ENCODE measurements at regions not wholly inside any gene's neighbourhood (a gene's known extent, or its start where the extent isn't known, plus 50 kb on each side); places are given as distances from the start of the nearest gene placed in this dataset.
A peak's percentile ranks its signal among the peaks of the same experiment; 100 is the strongest.

- Histone ChIP-seq H3K4me1 (ENCODE audit: control insufficient read depth, insufficient read depth, low read length) (peaks cover 9% of the 10 kb centered on the region; the same call in 1 of the 2 replicates), H3K27me3 (ENCODE audit: control insufficient read depth, insufficient read depth, low read length) (no peaks in the 10 kb centered on the region), H3K4me3 (ENCODE audit: low read depth, low read length) (no peak overlapping the region), H3K9ac (ENCODE audit: low read depth, low read length) (no peak overlapping the region), H3K36me3 (ENCODE audit: control insufficient read depth, insufficient read depth, low read length) (no peaks in the 10 kb centered on the region), H3K27ac (ENCODE audit: low read depth, low read length) (no peak overlapping the region), H3K9me3 (ENCODE audit: control insufficient read depth, insufficient read depth, low read length) (no peaks in the 10 kb centered on the region)
Observed at GRCh38 chr4:84058201-84058600, 440.9 kb downstream of the NKX6-1 start.

- Histone ChIP-seq H3K27me3 (ENCODE audit: control insufficient read depth, insufficient read depth, low read length) (no peaks in the 10 kb centered on the region), H3K9me3 (ENCODE audit: control insufficient read depth, insufficient read depth, low read length) (no peaks in the 10 kb centered on the region), H3K4me1 (ENCODE audit: control insufficient read depth, insufficient read depth, low read length) (peaks cover 31% of the 10 kb centered on the region), H3K9ac (ENCODE audit: low read depth, low read length) (no peak overlapping the region), H3K36me3 (ENCODE audit: control insufficient read depth, insufficient read depth, low read length) (no peaks in the 10 kb centered on the region), H3K27ac (ENCODE audit: low read depth, low read length) (peak overlapping the region; percentile 87), H3K4me3 (ENCODE audit: low read depth, low read length) (no peak overlapping the region)
Observed at GRCh38 chr4:84051639-84052038, 447.5 kb downstream of the NKX6-1 start.

GRCh38 chr4:84051089-84051488 lies 448.0 kb downstream of the NKX6-1 start:
- Histone ChIP-seq H3K27me3 (ENCODE audit: control insufficient read depth, insufficient read depth, low read length) (no peaks in the 10 kb centered on the region), H3K9ac (ENCODE audit: low read depth, low read length) (no peak overlapping the region), H3K4me3 (ENCODE audit: low read depth, low read length) (no peak overlapping the region), H3K9me3 (ENCODE audit: control insufficient read depth, insufficient read depth, low read length) (no peaks in the 10 kb centered on the region), H3K4me1 (ENCODE audit: control insufficient read depth, insufficient read depth, low read length) (peaks cover 31% of the 10 kb centered on the region), H3K36me3 (ENCODE audit: control insufficient read depth, insufficient read depth, low read length) (no peaks in the 10 kb centered on the region), H3K27ac (ENCODE audit: low read depth, low read length) (peak overlapping the region; percentile 87)

- Histone ChIP-seq H3K9me3 (ENCODE audit: control insufficient read depth, insufficient read depth, low read length) (no peaks in the 10 kb centered on the region), H3K36me3 (ENCODE audit: control insufficient read depth, insufficient read depth, low read length) (no peaks in the 10 kb centered on the region), H3K4me1 (ENCODE audit: control insufficient read depth, insufficient read depth, low read length) (peaks cover 31% of the 10 kb centered on the region), H3K9ac (ENCODE audit: low read depth, low read length) (no peak overlapping the region), H3K4me3 (ENCODE audit: low read depth, low read length) (no peak overlapping the region), H3K27me3 (ENCODE audit: control insufficient read depth, insufficient read depth, low read length) (no peaks in the 10 kb centered on the region), H3K27ac (ENCODE audit: low read depth, low read length) (peak overlapping the region; percentile 87)
Observed at GRCh38 chr4:84050015-84050414, 449.1 kb downstream of the NKX6-1 start.

GRCh38 chr4:84046551-84046950 lies 452.5 kb downstream of the NKX6-1 start:
- Histone ChIP-seq H3K27me3 (ENCODE audit: control insufficient read depth, insufficient read depth, low read length) (no peaks in the 10 kb centered on the region), H3K9me3 (ENCODE audit: control insufficient read depth, insufficient read depth, low read length) (no peaks in the 10 kb centered on the region), H3K36me3 (ENCODE audit: control insufficient read depth, insufficient read depth, low read length) (no peaks in the 10 kb centered on the region), H3K9ac (ENCODE audit: low read depth, low read length) (no peak overlapping the region), H3K4me3 (ENCODE audit: low read depth, low read length) (no peak overlapping the region), H3K4me1 (ENCODE audit: control insufficient read depth, insufficient read depth, low read length) (peaks cover 21% of the 10 kb centered on the region), H3K27ac (ENCODE audit: low read depth, low read length) (no peak overlapping the region)

- H3K36me3 ChIP-seq (ENCODE audit: control insufficient read depth, insufficient read depth, low read length), result no peaks in the 10 kb centered on the region
- H3K4me3 ChIP-seq (ENCODE audit: low read depth, low read length), result no peak overlapping the region
- no peak overlapping the region for H3K9ac ChIP-seq (ENCODE audit: low read depth, low read length)
- no peaks in the 10 kb centered on the region for H3K27me3 ChIP-seq (ENCODE audit: control insufficient read depth, insufficient read depth, low read length)
- H3K9me3 ChIP-seq (ENCODE audit: control insufficient read depth, insufficient read depth, low read length), result no peaks in the 10 kb centered on the region
- H3K4me1 ChIP-seq (ENCODE audit: control insufficient read depth, insufficient read depth, low read length), result no peaks in the 10 kb centered on the region
- H3K27ac ChIP-seq (ENCODE audit: low read depth, low read length), result no peak overlapping the region
Observed at GRCh38 chr4:84041426-84041825, 457.7 kb downstream of the NKX6-1 start.

- Histone ChIP-seq H3K27me3 (ENCODE audit: control insufficient read depth, insufficient read depth, low read length) (no peaks in the 10 kb centered on the region), H3K36me3 (ENCODE audit: control insufficient read depth, insufficient read depth, low read length) (no peaks in the 10 kb centered on the region), H3K9me3 (ENCODE audit: control insufficient read depth, insufficient read depth, low read length) (no peaks in the 10 kb centered on the region), H3K4me3 (ENCODE audit: low read depth, low read length) (no peak overlapping the region), H3K9ac (ENCODE audit: low read depth, low read length) (no peak overlapping the region), H3K4me1 (ENCODE audit: control insufficient read depth, insufficient read depth, low read length) (no peaks in the 10 kb centered on the region), H3K27ac (ENCODE audit: low read depth, low read length) (no peak overlapping the region)
Observed at GRCh38 chr4:84035568-84035967, 463.5 kb downstream of the NKX6-1 start.

GRCh38 chr4:84032372-84032771 lies 466.7 kb downstream of the NKX6-1 start:
- no peak overlapping the region for H3K9ac ChIP-seq (ENCODE audit: low read depth, low read length)
- no peaks in the 10 kb centered on the region for H3K27me3 ChIP-seq (ENCODE audit: control insufficient read depth, insufficient read depth, low read length)
- no peaks in the 10 kb centered on the region for H3K9me3 ChIP-seq (ENCODE audit: control insufficient read depth, insufficient read depth, low read length)
- no peaks in the 10 kb centered on the region for H3K36me3 ChIP-seq (ENCODE audit: control insufficient read depth, insufficient read depth, low read length)
- H3K4me3 ChIP-seq (ENCODE audit: low read depth, low read length), result no peak overlapping the region
- no peak overlapping the region for H3K27ac ChIP-seq (ENCODE audit: low read depth, low read length)
- H3K4me1 ChIP-seq (ENCODE audit: control insufficient read depth, insufficient read depth, low read length), result no peaks in the 10 kb centered on the region

- H3K27me3 ChIP-seq (ENCODE audit: control insufficient read depth, insufficient read depth, low read length), result no peaks in the 10 kb centered on the region
Observed at GRCh38 chr4:84031401-84031800, 467.7 kb downstream of the NKX6-1 start.

GRCh38 chr4:84028340-84028739 lies 470.8 kb downstream of the NKX6-1 start:
- Histone ChIP-seq H3K27me3 (ENCODE audit: control insufficient read depth, insufficient read depth, low read length) (no peaks in the 10 kb centered on the region), H3K4me1 (ENCODE audit: control insufficient read depth, insufficient read depth, low read length) (no peaks in the 10 kb centered on the region), H3K9me3 (ENCODE audit: control insufficient read depth, insufficient read depth, low read length) (no peaks in the 10 kb centered on the region), H3K9ac (ENCODE audit: low read depth, low read length) (no peak overlapping the region), H3K27ac (ENCODE audit: low read depth, low read length) (no peak overlapping the region), H3K4me3 (ENCODE audit: low read depth, low read length) (no peak overlapping the region), H3K36me3 (ENCODE audit: control insufficient read depth, insufficient read depth, low read length) (no peaks in the 10 kb centered on the region)

More at GRCh38 chr4:84031401-84031800, 467.7 kb downstream of the NKX6-1 start:
- Histone ChIP-seq H3K9me3 (ENCODE audit: control insufficient read depth, insufficient read depth, low read length) (no peaks in the 10 kb centered on the region), H3K9ac (ENCODE audit: low read depth, low read length) (no peak overlapping the region), H3K4me3 (ENCODE audit: low read depth, low read length) (no peak overlapping the region), H3K4me1 (ENCODE audit: control insufficient read depth, insufficient read depth, low read length) (no peaks in the 10 kb centered on the region), H3K36me3 (ENCODE audit: control insufficient read depth, insufficient read depth, low read length) (no peaks in the 10 kb centered on the region), H3K27ac (ENCODE audit: low read depth, low read length) (no peak overlapping the region)

GRCh38 chr4:84024405-84024804 lies 474.7 kb downstream of the NKX6-1 start:
- Histone ChIP-seq H3K27ac (ENCODE audit: low read depth, low read length) (no peak overlapping the region), H3K36me3 (ENCODE audit: control insufficient read depth, insufficient read depth, low read length) (no peaks in the 10 kb centered on the region), H3K9me3 (ENCODE audit: control insufficient read depth, insufficient read depth, low read length) (no peaks in the 10 kb centered on the region), H3K27me3 (ENCODE audit: control insufficient read depth, insufficient read depth, low read length) (no peaks in the 10 kb centered on the region), H3K4me1 (ENCODE audit: control insufficient read depth, insufficient read depth, low read length) (no peaks in the 10 kb centered on the region), H3K4me3 (ENCODE audit: low read depth, low read length) (no peak overlapping the region), H3K9ac (ENCODE audit: low read depth, low read length) (no peak overlapping the region)

GRCh38 chr4:84022564-84022963 lies 476.5 kb downstream of the NKX6-1 start:
- H3K9me3 ChIP-seq (ENCODE audit: control insufficient read depth, insufficient read depth, low read length), result no peaks in the 10 kb centered on the region
- no peak overlapping the region for H3K9ac ChIP-seq (ENCODE audit: low read depth, low read length)
- H3K36me3 ChIP-seq (ENCODE audit: control insufficient read depth, insufficient read depth, low read length), result no peaks in the 10 kb centered on the region
- H3K4me3 ChIP-seq (ENCODE audit: low read depth, low read length), result no peak overlapping the region
- no peaks in the 10 kb centered on the region for H3K27me3 ChIP-seq (ENCODE audit: control insufficient read depth, insufficient read depth, low read length)
- H3K27ac ChIP-seq (ENCODE audit: low read depth, low read length), result no peak overlapping the region
- no peaks in the 10 kb centered on the region for H3K4me1 ChIP-seq (ENCODE audit: control insufficient read depth, insufficient read depth, low read length)
